VCaP (cell line): ENCODE measurements at regions not wholly inside any gene's neighbourhood (a gene's known extent, or its start where the extent isn't known, plus 50 kb on each side); places are given as distances from the start of the nearest gene placed in this dataset.

Experiments
- H3K27ac ChIP-seq: fragments of 450-650 bp; 2 replicates; pipeline ENCODE4 v1.5.1; 2017
- CTCF ChIP-seq: fragments of 450-650 bp; conservative IDR thresholded peaks from 2 replicates; pipeline ENCODE4 v1.5.1; 2017; ENCODE audit warnings: mild to moderate bottlenecking, moderate library complexity

- TF ChIP-seq CTCF, result no peak
Measured at GRCh38 chr15:69754313-69754712, 301.7 kb downstream of the RPLP1 start.

GRCh38 chr15:69755551-69756310, 303.1 kb downstream of the RPLP1 start:
- TF ChIP-seq CTCF, result no peak
- no peak overlapping the region for H3K27ac ChIP-seq

More at GRCh38 chr15:69754313-69754712, 301.7 kb downstream of the RPLP1 start:
- H3K27ac ChIP-seq, result no peak overlapping the region

- no peak overlapping the region for H3K27ac ChIP-seq
- no peak for TF ChIP-seq CTCF
Measured at GRCh38 chr15:69756440-69756839, 303.8 kb downstream of the RPLP1 start.

- TF ChIP-seq CTCF, result no peak
- H3K27ac ChIP-seq, result no peak overlapping the region
Measured at GRCh38 chr15:69757186-69757585, 304.6 kb downstream of the RPLP1 start.

GRCh38 chr15:69758291-69758771, 305.7 kb downstream of the RPLP1 start:
- H3K27ac ChIP-seq, result no peak overlapping the region
- TF ChIP-seq CTCF, result no peak

GRCh38 chr15:69758810-69759790, 306.5 kb downstream of the RPLP1 start:
- no peak for TF ChIP-seq CTCF
- no peak overlapping the region for H3K27ac ChIP-seq

GRCh38 chr15:69760258-69760845, 307.7 kb downstream of the RPLP1 start:
- no peak for TF ChIP-seq CTCF
- no peak overlapping the region for H3K27ac ChIP-seq
